ENCODE measurements at regions not wholly inside any gene's neighbourhood (a gene's known extent, or its start where the extent isn't known, plus 50 kb on each side); places are given as distances from the start of the nearest gene placed in this dataset.

DNA sequence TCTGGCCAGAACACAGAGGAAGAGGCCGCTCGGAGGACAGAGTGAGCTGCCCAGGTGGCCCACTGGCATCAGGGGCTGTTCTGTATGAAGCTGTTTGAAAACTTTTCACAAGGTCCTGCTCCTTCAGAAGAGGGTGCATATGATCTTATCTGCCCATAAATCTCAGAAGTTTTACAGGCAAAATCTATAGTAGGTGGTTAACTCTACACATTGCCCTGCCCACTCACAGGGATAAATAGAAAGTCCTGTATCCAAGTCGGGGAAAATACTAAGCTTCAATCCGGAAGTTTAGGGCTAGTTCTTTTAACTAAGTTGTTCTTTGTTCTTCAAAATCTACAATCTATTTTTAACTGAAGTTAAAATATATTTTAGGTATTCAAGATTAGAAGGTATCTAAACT, 233.7 kb downstream of the FOXA2 start:
- no peaks in the 10 kb centered on the region for H3K9me3 ChIP-seq (ENCODE audit: severe bottlenecking)
- no peak for DNase-seq
- no peaks in the 10 kb centered on the region for H3K36me3 ChIP-seq
- H3K27ac ChIP-seq = no peak overlapping the region
- peaks cover 55% of the 10 kb centered on the region for H3K27me3 ChIP-seq (ENCODE audit: insufficient read depth, low read depth, severe bottlenecking)
- no peak overlapping the region for H3K4me3 ChIP-seq (ENCODE audit: low read depth, low read length)
- TF ChIP-seq, protein P1, sequence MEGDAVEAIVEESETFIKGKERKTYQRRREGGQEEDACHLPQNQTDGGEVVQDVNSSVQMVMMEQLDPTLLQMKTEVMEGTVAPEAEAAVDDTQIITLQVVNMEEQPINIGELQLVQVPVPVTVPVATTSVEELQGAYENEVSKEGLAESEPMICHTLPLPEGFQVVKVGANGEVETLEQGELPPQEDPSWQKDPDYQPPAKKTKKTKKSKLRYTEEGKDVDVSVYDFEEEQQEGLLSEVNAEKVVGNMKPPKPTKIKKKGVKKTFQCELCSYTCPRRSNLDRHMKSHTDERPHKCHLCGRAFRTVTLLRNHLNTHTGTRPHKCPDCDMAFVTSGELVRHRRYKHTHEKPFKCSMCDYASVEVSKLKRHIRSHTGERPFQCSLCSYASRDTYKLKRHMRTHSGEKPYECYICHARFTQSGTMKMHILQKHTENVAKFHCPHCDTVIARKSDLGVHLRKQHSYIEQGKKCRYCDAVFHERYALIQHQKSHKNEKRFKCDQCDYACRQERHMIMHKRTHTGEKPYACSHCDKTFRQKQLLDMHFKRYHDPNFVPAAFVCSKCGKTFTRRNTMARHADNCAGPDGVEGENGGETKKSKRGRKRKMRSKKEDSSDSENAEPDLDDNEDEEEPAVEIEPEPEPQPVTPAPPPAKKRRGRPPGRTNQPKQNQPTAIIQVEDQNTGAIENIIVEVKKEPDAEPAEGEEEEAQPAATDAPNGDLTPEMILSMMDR (IDR thresholded peaks at IDR 0.05; ENCODE audit: low read depth, low read length) = no peak

- Histone ChIP-seq H3K9me3 (ENCODE audit: severe bottlenecking) (no peaks in the 10 kb centered on the region), H3K4me3 (ENCODE audit: low read depth, low read length) (no peak overlapping the region), H3K27ac (no peak overlapping the region), H3K27me3 (ENCODE audit: insufficient read depth, low read depth, severe bottlenecking) (peaks cover 73% of the 10 kb centered on the region), H3K36me3 (no peaks in the 10 kb centered on the region)
- DNase-seq = no peak
- TF ChIP-seq, protein P1 (IDR thresholded peaks at IDR 0.05; ENCODE audit: low read depth, low read length) = no peak
Observed at GRCh38 chr20:22348010-22348409, 236.4 kb downstream of the FOXA2 start.

- Histone ChIP-seq H3K4me3 (ENCODE audit: low read depth, low read length) (no peak overlapping the region), H3K27ac (no peak overlapping the region), H3K27me3 (ENCODE audit: insufficient read depth, low read depth, severe bottlenecking) (peaks cover 76% of the 10 kb centered on the region), H3K36me3 (no peaks in the 10 kb centered on the region), H3K9me3 (ENCODE audit: severe bottlenecking) (no peaks in the 10 kb centered on the region)
- TF ChIP-seq, protein P1 (IDR thresholded peaks at IDR 0.05; ENCODE audit: low read depth, low read length) = no peak
- no peak for DNase-seq
Observed at GRCh38 chr20:22346716-22347115, 237.7 kb downstream of the FOXA2 start.

DNA sequence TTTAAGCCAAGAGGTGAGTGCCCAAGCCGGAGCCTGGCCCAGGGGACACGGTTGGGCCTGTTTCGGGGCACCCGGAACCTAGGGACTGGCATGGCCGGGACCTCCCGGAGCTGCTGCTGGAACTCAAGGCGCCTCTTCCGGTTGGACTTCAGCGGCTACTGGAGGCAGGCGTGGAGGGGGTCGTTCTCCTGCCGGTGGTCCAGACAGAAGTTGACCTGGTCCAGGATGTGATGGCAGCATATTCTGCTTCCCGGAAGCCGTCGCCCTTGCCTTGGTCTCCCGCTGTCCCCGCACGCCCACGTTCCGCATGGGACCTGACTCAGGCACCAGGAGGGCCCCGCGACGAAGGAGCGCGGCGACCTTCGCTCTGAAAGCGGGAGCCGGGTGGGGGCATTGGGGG, 240.8 kb downstream of the FOXA2 start:
- H3K27ac ChIP-seq = no peak overlapping the region

DNA sequence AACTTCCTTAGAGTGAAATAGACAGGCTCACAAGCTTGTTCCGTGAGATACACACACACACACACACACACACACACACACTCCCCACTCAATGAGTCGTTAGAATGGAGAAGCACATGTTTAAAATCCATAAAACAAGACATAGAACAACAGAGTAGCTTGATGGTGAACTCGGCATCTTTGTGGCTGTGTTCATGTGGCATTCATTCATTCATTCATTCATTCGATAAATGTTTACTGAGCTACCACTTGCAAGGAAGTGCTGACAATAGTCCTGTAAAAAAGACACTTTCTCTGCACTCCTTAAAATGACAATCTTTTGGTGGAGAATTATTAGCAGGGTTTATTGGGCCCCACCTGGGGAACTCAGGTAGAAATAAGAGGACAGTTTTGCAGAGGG, 242.0 kb downstream of the FOXA2 start:
- TF ChIP-seq, protein P1 (IDR thresholded peaks at IDR 0.05; ENCODE audit: low read depth, low read length) = no peak
- H3K4me3 ChIP-seq (ENCODE audit: low read depth, low read length) = no peak overlapping the region
- DNase-seq = no peak
- H3K27ac ChIP-seq = no peak overlapping the region
- H3K9me3 ChIP-seq (ENCODE audit: severe bottlenecking) = no peaks in the 10 kb centered on the region
- no peaks in the 10 kb centered on the region for H3K36me3 ChIP-seq
- H3K27me3 ChIP-seq (ENCODE audit: insufficient read depth, low read depth, severe bottlenecking) = peaks cover 75% of the 10 kb centered on the region

More for the DNA sequence above, 240.8 kb downstream of the FOXA2 start:
- Histone ChIP-seq H3K27me3 (ENCODE audit: insufficient read depth, low read depth, severe bottlenecking) (peaks cover 82% of the 10 kb centered on the region), H3K9me3 (ENCODE audit: severe bottlenecking) (no peaks in the 10 kb centered on the region), H3K36me3 (no peaks in the 10 kb centered on the region), H3K4me3 (ENCODE audit: low read depth, low read length) (no peak overlapping the region)
- DNase-seq = no peak
- TF ChIP-seq, protein P1 (IDR thresholded peaks at IDR 0.05; ENCODE audit: low read depth, low read length) = no peak

DNA sequence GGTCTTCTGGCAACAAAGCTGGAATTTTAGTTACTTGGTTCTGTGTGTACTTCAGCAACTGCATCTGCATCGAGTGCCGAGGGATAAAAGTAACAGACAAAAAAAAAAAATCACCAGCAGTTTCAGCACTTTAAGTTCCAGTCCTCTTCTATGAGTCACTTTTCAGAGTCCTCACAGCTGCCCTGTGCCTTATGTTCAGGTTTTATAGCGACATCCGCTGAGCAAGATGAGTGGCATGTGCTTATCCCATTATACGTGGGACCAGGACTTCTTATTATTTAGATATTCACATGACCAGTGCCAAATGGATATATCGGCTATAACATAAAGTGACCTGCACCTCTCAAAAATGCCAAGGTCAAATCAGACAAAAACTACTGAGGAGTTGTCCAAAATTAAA, 242.9 kb downstream of the FOXA2 start:
- Histone ChIP-seq H3K27ac (no peak overlapping the region), H3K36me3 (no peaks in the 10 kb centered on the region), H3K9me3 (ENCODE audit: severe bottlenecking) (no peaks in the 10 kb centered on the region), H3K4me3 (ENCODE audit: low read depth, low read length) (no peak overlapping the region), H3K27me3 (ENCODE audit: insufficient read depth, low read depth, severe bottlenecking) (peaks cover 73% of the 10 kb centered on the region)
- no peak for DNase-seq
- TF ChIP-seq, protein P1 (IDR thresholded peaks at IDR 0.05; ENCODE audit: low read depth, low read length) = no peak

Data from WERI-Rb-1 (cell line).